ENCODE measurements at regions not wholly inside any gene's neighbourhood (a gene's known extent, or its start where the extent isn't known, plus 50 kb on each side); places are given as distances from the start of the nearest gene placed in this dataset.

DNA sequence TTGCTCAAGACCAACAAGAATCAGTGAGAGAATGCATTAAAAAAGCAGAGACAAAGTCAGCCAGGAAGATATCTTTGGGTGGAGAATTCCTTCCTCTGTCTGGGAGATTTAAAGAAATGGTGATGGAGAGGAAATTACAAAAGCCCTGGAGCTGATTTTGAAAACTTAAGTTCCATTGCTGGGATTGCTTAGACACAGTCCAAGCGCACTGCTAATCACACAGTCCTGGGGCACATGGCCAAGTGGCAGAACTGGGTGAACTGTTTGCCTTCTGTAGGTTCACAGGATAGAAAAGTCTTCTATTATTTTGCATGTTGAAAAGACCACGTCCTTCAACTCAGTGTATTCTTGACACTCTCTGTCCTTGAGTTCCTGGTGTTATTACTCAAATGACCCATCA, 284.9 kb upstream of the FBXL7 start:
- no peaks in the 10 kb centered on the region for H3K4me1 ChIP-seq (ENCODE audit: control insufficient read depth, insufficient read depth, low read length)
- no peaks in the 10 kb centered on the region for H3K9me3 ChIP-seq (ENCODE audit: control insufficient read depth, insufficient read depth, low read length)
- H3K4me3 ChIP-seq (ENCODE audit: low read length) = no peak overlapping the region
- WGBS (ENCODE audit: insufficient coverage) = 90% methylated on average over 2 of the region's 2 CpGs
- TF ChIP-seq, protein P1, sequence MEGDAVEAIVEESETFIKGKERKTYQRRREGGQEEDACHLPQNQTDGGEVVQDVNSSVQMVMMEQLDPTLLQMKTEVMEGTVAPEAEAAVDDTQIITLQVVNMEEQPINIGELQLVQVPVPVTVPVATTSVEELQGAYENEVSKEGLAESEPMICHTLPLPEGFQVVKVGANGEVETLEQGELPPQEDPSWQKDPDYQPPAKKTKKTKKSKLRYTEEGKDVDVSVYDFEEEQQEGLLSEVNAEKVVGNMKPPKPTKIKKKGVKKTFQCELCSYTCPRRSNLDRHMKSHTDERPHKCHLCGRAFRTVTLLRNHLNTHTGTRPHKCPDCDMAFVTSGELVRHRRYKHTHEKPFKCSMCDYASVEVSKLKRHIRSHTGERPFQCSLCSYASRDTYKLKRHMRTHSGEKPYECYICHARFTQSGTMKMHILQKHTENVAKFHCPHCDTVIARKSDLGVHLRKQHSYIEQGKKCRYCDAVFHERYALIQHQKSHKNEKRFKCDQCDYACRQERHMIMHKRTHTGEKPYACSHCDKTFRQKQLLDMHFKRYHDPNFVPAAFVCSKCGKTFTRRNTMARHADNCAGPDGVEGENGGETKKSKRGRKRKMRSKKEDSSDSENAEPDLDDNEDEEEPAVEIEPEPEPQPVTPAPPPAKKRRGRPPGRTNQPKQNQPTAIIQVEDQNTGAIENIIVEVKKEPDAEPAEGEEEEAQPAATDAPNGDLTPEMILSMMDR (IDR thresholded peaks at IDR 0.05) = no peak
- Mint-ChIP-seq H3K27ac (no peak overlapping the region), H3K36me3 (no peaks in the 10 kb centered on the region), H3K4me1 (no peaks in the 10 kb centered on the region), H3K9me3 (peaks cover 2 to 6% of the 10 kb centered on the region in 2 donors), H3K27me3 (ENCODE audit: low read depth in 2 of 2) (no peaks in the 10 kb centered on the region), H3K4me3 (no peak overlapping the region)
- H3K36me3 ChIP-seq (ENCODE audit: control insufficient read depth, insufficient read depth, low read length) = no peaks in the 10 kb centered on the region
- DNase-seq (no peak), ATAC-seq (no peak)
- no peaks in the 10 kb centered on the region for H3K27me3 ChIP-seq (ENCODE audit: control insufficient read depth, insufficient read depth, low read length)
- no peak overlapping the region for H3K27ac ChIP-seq (ENCODE audit: low read length)
- intact Hi-C loops (cut with micrococcal nuclease) = no loop called here

DNA sequence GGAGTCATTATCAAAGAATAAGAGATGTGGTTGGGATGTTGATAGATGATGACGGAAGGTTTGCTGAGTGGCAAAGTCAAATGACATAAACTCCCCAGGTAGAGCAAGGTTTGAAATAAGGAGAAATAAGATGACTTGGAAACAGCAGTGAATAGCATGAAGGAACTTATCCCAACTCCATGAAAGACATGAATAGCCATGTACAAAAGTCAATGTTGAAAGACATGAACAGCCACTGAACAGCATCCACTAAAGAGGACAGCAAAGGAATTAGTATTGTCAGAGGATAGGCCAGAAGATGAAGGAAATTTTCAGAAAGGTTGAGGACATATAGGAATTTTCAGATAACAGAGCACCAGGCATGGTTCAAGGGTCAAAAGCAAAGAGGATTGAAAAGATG, 286.0 kb upstream of the FBXL7 start:
- Histone ChIP-seq H3K4me1 (ENCODE audit: control insufficient read depth, insufficient read depth, low read length) (no peaks in the 10 kb centered on the region), H3K27me3 (ENCODE audit: control insufficient read depth, insufficient read depth, low read length) (no peaks in the 10 kb centered on the region), H3K36me3 (ENCODE audit: control insufficient read depth, insufficient read depth, low read length) (no peaks in the 10 kb centered on the region), H3K27ac (ENCODE audit: low read length) (no peak overlapping the region), H3K4me3 (ENCODE audit: low read length) (no peak overlapping the region), H3K9me3 (ENCODE audit: control insufficient read depth, insufficient read depth, low read length) (no peaks in the 10 kb centered on the region)
- Mint-ChIP-seq H3K27me3 (ENCODE audit: low read depth in 2 of 2) (no peaks in the 10 kb centered on the region), H3K27ac (no peak overlapping the region), H3K9me3 (peaks cover 2 to 6% of the 10 kb centered on the region in 2 donors), H3K4me3 (no peak overlapping the region), H3K36me3 (no peaks in the 10 kb centered on the region), H3K4me1 (no peaks in the 10 kb centered on the region)
- no peak for DNase-seq
- TF ChIP-seq, protein P1 (IDR thresholded peaks at IDR 0.05) = no peak
- ATAC-seq = no peak
- WGBS (ENCODE audit: insufficient coverage) = 100% methylated on average over 1 of the region's 1 CpG
- intact Hi-C loops (cut with micrococcal nuclease) = no loop called here

DNA sequence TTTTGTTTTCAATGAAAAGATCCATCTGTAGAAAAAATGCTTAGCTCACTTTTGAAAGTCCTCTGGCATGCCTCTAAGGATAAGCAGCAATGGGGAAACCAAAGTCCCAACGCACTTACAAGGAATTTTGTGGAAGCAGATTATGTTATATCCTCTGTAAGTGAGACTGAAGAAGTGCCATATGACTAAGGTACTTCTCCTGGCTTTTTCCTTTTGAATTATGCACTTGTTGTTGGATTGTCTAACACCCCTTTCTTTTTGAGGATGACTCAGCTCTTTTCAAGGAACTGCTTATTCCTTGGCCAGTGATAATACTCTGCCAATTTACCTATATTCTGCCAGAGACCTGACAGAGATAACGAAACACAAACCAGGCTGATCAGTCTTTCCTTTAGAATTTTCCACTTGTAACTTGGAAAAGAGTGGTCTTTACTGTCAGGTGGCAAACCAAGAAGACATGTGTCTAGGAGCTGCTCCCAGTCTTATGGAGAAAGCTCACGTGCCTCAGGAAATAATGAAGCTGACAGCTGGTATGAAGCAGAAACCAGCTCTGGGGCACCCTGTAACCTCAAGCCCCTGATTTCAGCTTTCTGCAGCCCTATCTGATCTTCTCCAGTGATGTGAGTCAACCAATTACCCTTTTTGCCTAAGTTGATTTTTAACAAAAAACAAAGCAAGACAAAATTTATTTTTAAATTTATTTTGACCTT, 290.8 kb upstream of the FBXL7 start:
- intact Hi-C loops (cut with micrococcal nuclease) = no loop called here
- Mint-ChIP-seq H3K4me3 (no peak overlapping the region), H3K27me3 (ENCODE audit: low read depth in 2 of 2) (no peaks in the 10 kb centered on the region), H3K4me1 (no peaks in the 10 kb centered on the region), H3K27ac (no peak overlapping the region), H3K36me3 (no peaks in the 10 kb centered on the region), H3K9me3 (peaks cover 4 to 6% of the 10 kb centered on the region in 2 donors)
- WGBS (ENCODE audit: insufficient coverage) = 60% methylated on average over 3 of the region's 3 CpGs
- Histone ChIP-seq H3K4me3 (ENCODE audit: low read length) (no peak overlapping the region), H3K36me3 (ENCODE audit: control insufficient read depth, insufficient read depth, low read length) (no peaks in the 10 kb centered on the region), H3K27me3 (ENCODE audit: control insufficient read depth, insufficient read depth, low read length) (no peaks in the 10 kb centered on the region), H3K4me1 (ENCODE audit: control insufficient read depth, insufficient read depth, low read length) (no peaks in the 10 kb centered on the region), H3K9me3 (ENCODE audit: control insufficient read depth, insufficient read depth, low read length) (no peaks in the 10 kb centered on the region), H3K27ac (ENCODE audit: low read length) (no peak overlapping the region)
- DNase-seq = no peak
- ATAC-seq = no peak
- TF ChIP-seq, protein P1 (IDR thresholded peaks at IDR 0.05) = no peak

DNA sequence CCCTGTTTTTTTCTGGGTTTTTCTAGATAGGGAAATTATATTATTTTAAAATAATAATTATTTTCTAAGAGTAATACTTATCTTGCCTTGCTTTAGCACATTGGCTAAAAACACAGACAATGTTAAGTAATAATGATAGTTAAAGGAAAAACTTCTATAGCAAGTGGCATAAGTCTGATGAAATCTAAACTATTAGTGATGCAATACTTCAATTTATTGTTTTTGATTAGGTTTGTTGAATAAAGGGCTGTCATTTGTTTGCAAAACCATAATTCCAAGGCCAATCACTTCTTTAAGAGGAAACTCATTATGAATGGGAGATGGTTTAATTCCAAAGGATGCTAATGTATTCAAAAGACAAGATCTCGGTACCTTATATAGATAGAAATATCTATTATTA, 293.8 kb upstream of the FBXL7 start:
- Histone ChIP-seq H3K4me1 (ENCODE audit: control insufficient read depth, insufficient read depth, low read length) (no peaks in the 10 kb centered on the region), H3K27ac (ENCODE audit: low read length) (no peak overlapping the region), H3K27me3 (ENCODE audit: control insufficient read depth, insufficient read depth, low read length) (no peaks in the 10 kb centered on the region), H3K9me3 (ENCODE audit: control insufficient read depth, insufficient read depth, low read length) (peaks cover 3% of the 10 kb centered on the region), H3K4me3 (ENCODE audit: low read length) (no peak overlapping the region), H3K36me3 (ENCODE audit: control insufficient read depth, insufficient read depth, low read length) (no peaks in the 10 kb centered on the region)
- WGBS (ENCODE audit: insufficient coverage) = no CpG with 5 or more reads among the region's 1 CpG
- Mint-ChIP-seq H3K4me1 (no peaks in the 10 kb centered on the region), H3K9me3 (peaks cover 9 to 11% of the 10 kb centered on the region in 2 donors), H3K27ac (no peak overlapping the region), H3K27me3 (ENCODE audit: low read depth in 2 of 2) (no peaks in the 10 kb centered on the region), H3K36me3 (no peaks in the 10 kb centered on the region), H3K4me3 (no peak overlapping the region)
- TF ChIP-seq, protein P1 (IDR thresholded peaks at IDR 0.05) = no peak
- no peak for DNase-seq
- ATAC-seq = no peak
- intact Hi-C loops (cut with micrococcal nuclease) = no loop called here

All from natural killer cell (primary cell).